ENCODE measurements at regions not wholly inside any gene's neighbourhood (a gene's known extent, or its start where the extent isn't known, plus 50 kb on each side); places are given as distances from the start of the nearest gene placed in this dataset.

GRCh38 chr1:60133000-60133673 is 59.6 kb upstream of the C1orf87 start (continued):
- TF ChIP-seq MAX (IDR thresholded peaks at IDR 0.05) = no peak
- no peak for TF ChIP-seq GTF2F1 (IDR thresholded peaks at IDR 0.05; ENCODE audit: borderline replicate concordance, low read depth, low read length)
- TF ChIP-seq ATF2 (IDR thresholded peaks at IDR 0.05; ENCODE audit: low read length) = no peak
